ENCODE measurements at regions not wholly inside any gene's neighbourhood (a gene's known extent, or its start where the extent isn't known, plus 50 kb on each side); places are given as distances from the start of the nearest gene placed in this dataset.
"Not testable (repeated sequence)": the region's sequence is repeated elsewhere in the genome, so short reads cannot be mapped to it uniquely, and the experiment has no call there.

GRCh38 chr1:29408831-29409605 is 172.7 kb downstream of the PTPRU start:
- no peak for TF ChIP-seq CTCF (IDR thresholded peaks at IDR 0.05)
- Histone ChIP-seq H3K27me3 (no peaks in the 10 kb centered on the region), H3K36me3 (no peaks in the 10 kb centered on the region), H3K9me3 (no peaks in the 10 kb centered on the region), H3K27ac (no peak overlapping the region), H3K4me3 (no peak overlapping the region), H3K4me1 (no peaks in the 10 kb centered on the region)
- intact Hi-C loops (cut with DNase I) = no loop called here
- DNase-seq (ENCODE audit: low spot score in 2 of 2) = no peak

GRCh38 chr1:29406814-29407213 is 170.5 kb downstream of the PTPRU start:
- no peak for DNase-seq (ENCODE audit: low spot score in 2 of 2)
- intact Hi-C loops (cut with DNase I) = no loop called here
- Histone ChIP-seq H3K4me3 (no peak overlapping the region), H3K9me3 (no peaks in the 10 kb centered on the region), H3K27me3 (no peaks in the 10 kb centered on the region), H3K27ac (no peak overlapping the region), H3K4me1 (no peaks in the 10 kb centered on the region), H3K36me3 (no peaks in the 10 kb centered on the region)
- TF ChIP-seq CTCF (IDR thresholded peaks at IDR 0.05) = no peak

- intact Hi-C loops (cut with DNase I); DNase-seq (ENCODE audit: low spot score in 2 of 2); H3K27me3 ChIP-seq: not testable (repeated sequence)
Observed at GRCh38 chr1:29400203-29400602, 163.9 kb downstream of the PTPRU start.

GRCh38 chr1:29399465-29399864 is 163.1 kb downstream of the PTPRU start:
- Histone ChIP-seq H3K36me3 (no peaks in the 10 kb centered on the region), H3K4me3 (no peak overlapping the region), H3K4me1 (no peaks in the 10 kb centered on the region), H3K9me3 (peaks cover 0 to 6% of the 10 kb centered on the region in 2 donors), H3K27ac (no peak overlapping the region), H3K27me3 (no peaks in the 10 kb centered on the region)
- intact Hi-C loops (cut with DNase I) = no loop called here
- TF ChIP-seq CTCF (IDR thresholded peaks at IDR 0.05) = no peak
- DNase-seq (ENCODE audit: low spot score in 2 of 2) = no peak

More at GRCh38 chr1:29400203-29400602, 163.9 kb downstream of the PTPRU start:
- H3K4me1 ChIP-seq, H3K27ac ChIP-seq, H3K4me3 ChIP-seq, H3K9me3 ChIP-seq, H3K36me3 ChIP-seq: not testable (repeated sequence)

- no peak for TF ChIP-seq CTCF (IDR thresholded peaks at IDR 0.05)
- DNase-seq (ENCODE audit: low spot score in 2 of 2) = no peak
- peaks cover 0 to 6% of the 10 kb centered on the region in 2 donors for H3K9me3 ChIP-seq
- H3K27ac ChIP-seq = no peak overlapping the region
- intact Hi-C loops (cut with DNase I) = no loop called here
- no peaks in the 10 kb centered on the region for H3K27me3 ChIP-seq
- H3K36me3 ChIP-seq = no peaks in the 10 kb centered on the region
- H3K4me3 ChIP-seq = no peak overlapping the region
- no peaks in the 10 kb centered on the region for H3K4me1 ChIP-seq
Observed at GRCh38 chr1:29398431-29398830, 162.1 kb downstream of the PTPRU start.

GRCh38 chr1:29397981-29398380 is 161.7 kb downstream of the PTPRU start:
- Histone ChIP-seq H3K36me3 (no peaks in the 10 kb centered on the region), H3K9me3 (peaks cover 0 to 6% of the 10 kb centered on the region in 2 donors)

More at GRCh38 chr1:29397981-29398380, 161.7 kb downstream of the PTPRU start:
- Histone ChIP-seq H3K27me3 (no peaks in the 10 kb centered on the region), H3K27ac (no peak overlapping the region), H3K4me1 (no peaks in the 10 kb centered on the region), H3K4me3 (no peak overlapping the region)
- DNase-seq (ENCODE audit: low spot score in 2 of 2) = no peak
- intact Hi-C loops (cut with DNase I) = no loop called here
- no peak for TF ChIP-seq CTCF (IDR thresholded peaks at IDR 0.05)
